ENCODE measurements at regions not wholly inside any gene's neighbourhood (a gene's known extent, or its start where the extent isn't known, plus 50 kb on each side); places are given as distances from the start of the nearest gene placed in this dataset.

GRCh38 chr20:61025536-61025935 lies 226.5 kb upstream of the CDH4 start:
- intact Hi-C loops (cut with micrococcal nuclease; ENCODE audit: unreplicated experiment): no loop called here
- no TSS peak for BruUV-seq (replicated peaks)

GRCh38 chr20:61026173-61026572 lies 225.9 kb upstream of the CDH4 start:
- DNase-seq (ENCODE audit: low spot score): no peak
- ChIA-PET CTCF (ENCODE audit: unreplicated experiment) (no interaction called here), POLR2A (no interaction called here)
- Histone ChIP-seq H3K4me2 (ENCODE audit: low read length) (no peak overlapping the region), H3K4me1 (ENCODE audit: insufficient read depth, low read length, poor library complexity, severe bottlenecking) (no peaks in the 10 kb centered on the region), H3K9me2 (ENCODE audit: insufficient read depth, low read length) (no peaks in the 10 kb centered on the region), H4K20me1 (ENCODE audit: insufficient read depth, low read length) (no peaks in the 10 kb centered on the region), H2AFZ (ENCODE audit: low read length) (no peak overlapping the region), H3K36me3 (ENCODE audit: insufficient read depth, low read length) (no peaks in the 10 kb centered on the region), H3K4me3 (ENCODE audit: low read depth, low read length, poor library complexity, severe bottlenecking) (no peak overlapping the region), H3K79me2 (ENCODE audit: insufficient read depth, low read depth, low read length) (no peaks in the 10 kb centered on the region), H3K9me3 (ENCODE audit: low read length) (no peaks in the 10 kb centered on the region), H3K27ac (ENCODE audit: low read depth, low read length, poor library complexity, severe bottlenecking) (no peak overlapping the region)
- no peak for TF ChIP-seq EZH2phosphoT487 (IDR thresholded peaks at IDR 0.05; ENCODE audit: borderline replicate concordance, low read depth, low read length)
- TF ChIP-seq CTCF (conservative IDR thresholded peaks at IDR 0.05; ENCODE audit: low read length): no peak
- intact Hi-C loops (cut with micrococcal nuclease; ENCODE audit: unreplicated experiment): no loop called here
- BruUV-seq (replicated peaks): no TSS peak

More at GRCh38 chr20:61025536-61025935, 226.5 kb upstream of the CDH4 start:
- Histone ChIP-seq H3K9me3 (ENCODE audit: low read length) (no peaks in the 10 kb centered on the region), H2AFZ (ENCODE audit: low read length) (no peak overlapping the region), H3K4me2 (ENCODE audit: low read length) (no peak overlapping the region), H3K79me2 (ENCODE audit: insufficient read depth, low read depth, low read length) (no peaks in the 10 kb centered on the region), H4K20me1 (ENCODE audit: insufficient read depth, low read length) (no peaks in the 10 kb centered on the region), H3K27ac (ENCODE audit: low read depth, low read length, poor library complexity, severe bottlenecking) (no peak overlapping the region), H3K36me3 (ENCODE audit: insufficient read depth, low read length) (no peaks in the 10 kb centered on the region), H3K4me1 (ENCODE audit: insufficient read depth, low read length, poor library complexity, severe bottlenecking) (no peaks in the 10 kb centered on the region), H3K9me2 (ENCODE audit: insufficient read depth, low read length) (no peaks in the 10 kb centered on the region), H3K4me3 (ENCODE audit: low read depth, low read length, poor library complexity, severe bottlenecking) (no peak overlapping the region)
- ChIA-PET POLR2A (interaction anchor here (0.7 kb wide), 1 partner anchor 786 kb away, joined by 5 read pairs; no protein-coding TSS in a partner anchor), CTCF (ENCODE audit: unreplicated experiment) (no interaction called here)
- no peak for DNase-seq (ENCODE audit: low spot score)
- TF ChIP-seq CTCF (conservative IDR thresholded peaks at IDR 0.05; ENCODE audit: low read length) (no peak), EZH2phosphoT487 (IDR thresholded peaks at IDR 0.05; ENCODE audit: borderline replicate concordance, low read depth, low read length) (no peak)

GRCh38 chr20:61026731-61027130 lies 225.3 kb upstream of the CDH4 start:
- no peak overlapping the region for H3K27ac ChIP-seq (ENCODE audit: low read depth, low read length, poor library complexity, severe bottlenecking)
- no peak overlapping the region for H2AFZ ChIP-seq (ENCODE audit: low read length)
- DNase-seq (ENCODE audit: low spot score): no peak
- H3K4me3 ChIP-seq (ENCODE audit: low read depth, low read length, poor library complexity, severe bottlenecking): no peak overlapping the region
- H3K9me2 ChIP-seq (ENCODE audit: insufficient read depth, low read length): no peaks in the 10 kb centered on the region
- no peaks in the 10 kb centered on the region for H4K20me1 ChIP-seq (ENCODE audit: insufficient read depth, low read length)
- intact Hi-C loops (cut with micrococcal nuclease; ENCODE audit: unreplicated experiment): no loop called here
- TF ChIP-seq EZH2phosphoT487 (IDR thresholded peaks at IDR 0.05; ENCODE audit: borderline replicate concordance, low read depth, low read length) (no peak), CTCF (conservative IDR thresholded peaks at IDR 0.05; ENCODE audit: low read length) (no peak)
- BruUV-seq (replicated peaks): no TSS peak
- POLR2A ChIA-PET: no interaction called here
- H3K36me3 ChIP-seq (ENCODE audit: insufficient read depth, low read length): no peaks in the 10 kb centered on the region
- CTCF ChIA-PET (ENCODE audit: unreplicated experiment): no interaction called here
- H3K9me3 ChIP-seq (ENCODE audit: low read length): no peaks in the 10 kb centered on the region
- H3K4me2 ChIP-seq (ENCODE audit: low read length): no peak overlapping the region
- H3K4me1 ChIP-seq (ENCODE audit: insufficient read depth, low read length, poor library complexity, severe bottlenecking): no peaks in the 10 kb centered on the region
- no peaks in the 10 kb centered on the region for H3K79me2 ChIP-seq (ENCODE audit: insufficient read depth, low read depth, low read length)

All from OCI-LY7 (cell line).